Tibial nerve (tissue), 4 donors: ENCODE measurements at regions not wholly inside any gene's neighbourhood (a gene's known extent, or its start where the extent isn't known, plus 50 kb on each side); places are given as distances from the start of the nearest gene placed in this dataset.

Source experiments
- CTCF ChIP-seq, 5 experiments: fragments of 200-600 bp in 3 of 5; fragments of 450-650 bp in 2 of 5; sonication (generic) in 3 of 5; IDR thresholded peaks; one replicate each; pipeline ENCODE4 v1.5.1; 2016 to 2019; ENCODE audit warnings: antibody characterized with exemption in 5 of 5, mild to moderate bottlenecking in 3 of 5, moderate library complexity in 2 of 5
- EP300 ChIP-seq, 2 donors: sonication (generic); formaldehyde crosslinking; IDR thresholded peaks; one replicate each; pipeline ENCODE4 v1.6.1; 2017; ENCODE audit warnings: antibody characterized with exemption in 2 of 2, mild to moderate bottlenecking in 1 of 2

- no peak for TF ChIP-seq CTCF (IDR thresholded peaks at IDR 0.05)
- no peak for TF ChIP-seq EP300 (IDR thresholded peaks at IDR 0.05)
Observed at GRCh38 chrX:27222661-27223060, 240.5 kb downstream of the PPP4R3C start.
